DOHH2 (cell line): ENCODE measurements at regions not wholly inside any gene's neighbourhood (a gene's known extent, or its start where the extent isn't known, plus 50 kb on each side); places are given as distances from the start of the nearest gene placed in this dataset.

Experiments
- H3F3A ChIP-seq: fragments of 200-600 bp; sonication (generic), shearing (Covaris generic); 2 replicates; pipeline ENCODE4 v1.6.0; 2016; ENCODE audit warnings: antibody characterized with exemption, mild to moderate bottlenecking; ENCODE audit not compliant: control insufficient read depth, insufficient read depth
- H3K27ac ChIP-seq: fragments of 200-600 bp; sonication (generic); 2 replicates; pipeline ENCODE4 v1.5.1; 2014; ENCODE audit warnings: low read depth, mild to moderate bottlenecking, low read length, moderate library complexity
- H3K27me3 ChIP-seq: fragments of 200-600 bp; sonication (generic); 2 replicates; pipeline ENCODE4 v1.6.1; 2014; ENCODE audit warnings: mild to moderate bottlenecking, low read length, mixed read lengths; ENCODE audit not compliant: control insufficient read depth
- H3K36me3 ChIP-seq: fragments of 200-600 bp; sonication (generic); 2 replicates; pipeline ENCODE4 v1.6.1; 2014; ENCODE audit warnings: mild to moderate bottlenecking, low read length, moderate library complexity, mixed read lengths; ENCODE audit not compliant: control insufficient read depth
- H3K4me1 ChIP-seq: fragments of 200-600 bp; sonication (generic); 2 replicates; pipeline ENCODE4 v1.6.1; 2014; ENCODE audit warnings: mild to moderate bottlenecking, low read length, mixed read lengths; ENCODE audit not compliant: control insufficient read depth
- H3K4me2 ChIP-seq: fragments of 200-600 bp; sonication (generic); 2 replicates; pipeline ENCODE4 v1.6.0; 2014; ENCODE audit warnings: mild to moderate bottlenecking, low read length, moderate library complexity
- H3K4me3 ChIP-seq: fragments of 200-600 bp; sonication (generic); 2 replicates; pipeline ENCODE4 v1.5.1; 2014; ENCODE audit warnings: mild to moderate bottlenecking, low read length, mixed read lengths
- H3K79me2 ChIP-seq: fragments of 200-600 bp; sonication (generic); 2 replicates; pipeline ENCODE4 v1.6.1; 2014; ENCODE audit warnings: mild to moderate bottlenecking, low read length, mixed read lengths; ENCODE audit not compliant: control insufficient read depth
- H3K9me2 ChIP-seq: fragments of 200-600 bp; sonication (generic); replicated peaks from 2 replicates; pipeline ENCODE4 v1.6.1; 2014; ENCODE audit warnings: mild to moderate bottlenecking, low read length, mixed read lengths; ENCODE audit not compliant: control insufficient read depth
- H3K9me3 ChIP-seq: fragments of 200-600 bp; sonication (generic); 2 replicates; pipeline ENCODE4 v1.6.1; 2014; ENCODE audit warnings: antibody characterized with exemption, low read length, mixed read lengths; ENCODE audit not compliant: control insufficient read depth, insufficient read depth
- H4K20me1 ChIP-seq: fragments of 200-600 bp; sonication (generic); 2 replicates; pipeline ENCODE4 v1.6.0; 2014; ENCODE audit warnings: low read depth, mild to moderate bottlenecking, antibody characterized with exemption, low read length, moderate library complexity; ENCODE audit not compliant: control insufficient read depth, insufficient read depth
- CTCF ChIP-seq: fragments of 200-600 bp; sonication (generic); IDR thresholded peaks from one replicate; pipeline ENCODE4 v1.5.1; 2014; ENCODE audit warnings: antibody characterized with exemption, mild to moderate bottlenecking, low read depth, low read length; ENCODE audit not compliant: poor library complexity, severe bottlenecking
- EZH2phosphoT487 ChIP-seq: fragments of 200-600 bp; sonication (generic); IDR thresholded peaks from 2 replicates; pipeline ENCODE4 v1.6.1; 2017; ENCODE audit warnings: borderline replicate concordance, mild to moderate bottlenecking, antibody characterized with exemption, low read length, moderate library complexity, mixed read lengths

GRCh38 chr11:121777056-121777455 is 324.3 kb upstream of the SORL1-AS1 start:
- TF ChIP-seq EZH2phosphoT487 = no peak
- TF ChIP-seq CTCF = no peak
- H3K36me3 ChIP-seq = no peaks in the 10 kb centered on the region
- H3K4me2 ChIP-seq = no peak overlapping the region
- no peaks in the 10 kb centered on the region for H3K4me1 ChIP-seq
- no peaks in the 10 kb centered on the region for H4K20me1 ChIP-seq
- no peak overlapping the region for H3K27ac ChIP-seq
- H3K9me2 ChIP-seq = no peaks in the 10 kb centered on the region
- no peaks in the 10 kb centered on the region for H3K9me3 ChIP-seq
- H3K4me3 ChIP-seq = no peak overlapping the region
- no peaks in the 10 kb centered on the region for H3K79me2 ChIP-seq
- no peaks in the 10 kb centered on the region for H3F3A ChIP-seq
- no peaks in the 10 kb centered on the region for H3K27me3 ChIP-seq

- TF ChIP-seq EZH2phosphoT487 = no peak
- TF ChIP-seq CTCF = no peak
- no peaks in the 10 kb centered on the region for H3K9me2 ChIP-seq
- H3K4me3 ChIP-seq = no peak overlapping the region
- H3K36me3 ChIP-seq = no peaks in the 10 kb centered on the region
- H3K79me2 ChIP-seq = no peaks in the 10 kb centered on the region
- H3K27ac ChIP-seq = no peak overlapping the region
- no peaks in the 10 kb centered on the region for H3K27me3 ChIP-seq
- H3K9me3 ChIP-seq = no peaks in the 10 kb centered on the region
- H3K4me2 ChIP-seq = no peak overlapping the region
- no peaks in the 10 kb centered on the region for H3F3A ChIP-seq
- H4K20me1 ChIP-seq = no peaks in the 10 kb centered on the region
- no peaks in the 10 kb centered on the region for H3K4me1 ChIP-seq
Measured at GRCh38 chr11:121775276-121775675, 322.5 kb upstream of the SORL1-AS1 start.

- Histone ChIP-seq H3K9me3 (no peaks in the 10 kb centered on the region), H3F3A (no peaks in the 10 kb centered on the region), H3K4me1 (peaks cover 2% of the 10 kb centered on the region), H4K20me1 (no peaks in the 10 kb centered on the region), H3K27me3 (no peaks in the 10 kb centered on the region), H3K4me2 (no peak overlapping the region), H3K36me3 (no peaks in the 10 kb centered on the region), H3K4me3 (no peak overlapping the region), H3K9me2 (no peaks in the 10 kb centered on the region), H3K27ac (no peak overlapping the region), H3K79me2 (no peaks in the 10 kb centered on the region)
- TF ChIP-seq CTCF (no peak), EZH2phosphoT487 (no peak)
Measured at GRCh38 chr11:121773076-121773475, 320.3 kb upstream of the SORL1-AS1 start.
